HG02884 (cell line): ENCODE measurements at regions not wholly inside any gene's neighbourhood (a gene's known extent, or its start where the extent isn't known, plus 50 kb on each side); places are given as distances from the start of the nearest gene placed in this dataset.

ENCODE experiments used
- ATAC-seq: cut with Tn5 transposase; IDR thresholded peaks from one replicate; pipeline ENCODE4 v1.9.1; 2021; ENCODE audit warnings: mild to moderate bottlenecking, moderate library complexity; ENCODE audit not compliant: unreplicated experiment

DNA sequence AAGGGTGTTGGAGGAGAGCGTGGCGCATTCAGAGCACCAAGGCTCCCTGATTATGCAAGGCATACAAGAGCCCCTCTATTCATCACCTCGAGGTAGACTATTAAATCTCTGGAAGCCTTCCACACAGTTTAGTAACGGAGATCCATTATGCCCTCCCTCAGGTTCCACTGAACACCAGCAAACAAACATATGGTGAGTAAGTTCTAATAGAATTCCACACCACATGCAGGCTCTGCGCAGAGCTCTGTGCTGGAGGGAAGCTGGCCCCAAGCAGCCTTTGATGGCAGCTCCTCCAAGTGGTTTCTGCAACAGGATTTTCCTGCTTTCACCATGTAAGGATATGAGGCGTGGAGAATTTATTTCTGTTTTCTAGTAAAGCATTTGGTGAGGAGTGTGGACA lies 238.6 kb downstream of the C1D start:
- no peak for ATAC-seq

DNA sequence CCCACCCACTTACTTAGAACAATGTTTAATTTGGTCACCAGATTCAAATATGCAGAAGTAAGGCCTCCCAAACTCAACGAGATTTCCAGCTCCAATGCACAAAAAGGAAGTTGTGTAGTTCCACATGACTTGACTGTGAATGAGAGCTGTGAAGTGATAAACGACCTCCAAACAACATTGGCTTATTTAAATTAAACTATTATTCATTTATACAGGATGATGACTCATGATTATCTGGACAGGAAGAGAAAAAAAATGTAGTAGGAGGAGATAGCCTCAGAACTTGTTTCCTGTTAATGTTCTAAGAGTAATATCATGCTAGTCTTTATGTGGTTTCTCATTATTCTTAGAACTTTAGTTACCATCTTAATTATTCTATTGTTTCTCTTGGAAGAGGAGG lies 237.3 kb downstream of the C1D start:
- ATAC-seq, result no peak

DNA sequence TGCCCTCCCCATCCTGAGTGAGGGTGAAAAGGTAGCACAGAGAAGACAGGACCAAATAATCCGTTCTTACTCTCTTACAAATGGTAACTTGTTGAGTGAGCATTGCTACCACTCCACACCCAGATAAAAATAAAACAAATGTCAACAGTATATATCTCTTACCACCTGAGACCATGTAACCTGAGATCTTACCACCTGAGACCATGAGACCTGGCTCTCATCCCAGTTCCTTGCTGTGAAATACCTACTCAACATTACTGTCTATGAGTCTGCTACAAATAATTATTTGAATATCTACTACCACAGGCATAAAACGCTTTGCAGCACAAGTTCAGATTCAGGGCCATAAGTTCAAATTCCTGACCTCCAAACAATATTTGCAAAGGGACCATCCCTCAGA lies 234.7 kb downstream of the C1D start:
- no peak for ATAC-seq

DNA sequence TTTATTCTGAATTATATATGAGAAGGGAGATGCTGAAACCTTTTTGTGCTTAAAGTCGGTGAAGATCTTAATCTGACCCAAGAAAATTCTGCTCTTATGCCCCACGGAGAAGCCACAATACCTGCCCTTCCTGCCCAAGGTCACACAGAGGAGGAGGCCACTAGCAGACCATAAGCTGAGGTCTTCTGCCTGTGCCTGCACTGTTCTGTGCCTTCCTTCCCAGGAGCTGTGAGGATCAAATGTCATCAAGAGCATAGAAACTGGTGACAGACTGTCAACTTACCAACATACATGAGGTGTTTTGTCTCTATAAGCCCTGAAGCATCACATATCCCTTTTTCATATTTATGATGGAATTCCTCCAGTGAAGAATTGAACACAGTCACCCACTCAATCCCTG lies 233.3 kb downstream of the C1D start:
- ATAC-seq, result no peak

DNA sequence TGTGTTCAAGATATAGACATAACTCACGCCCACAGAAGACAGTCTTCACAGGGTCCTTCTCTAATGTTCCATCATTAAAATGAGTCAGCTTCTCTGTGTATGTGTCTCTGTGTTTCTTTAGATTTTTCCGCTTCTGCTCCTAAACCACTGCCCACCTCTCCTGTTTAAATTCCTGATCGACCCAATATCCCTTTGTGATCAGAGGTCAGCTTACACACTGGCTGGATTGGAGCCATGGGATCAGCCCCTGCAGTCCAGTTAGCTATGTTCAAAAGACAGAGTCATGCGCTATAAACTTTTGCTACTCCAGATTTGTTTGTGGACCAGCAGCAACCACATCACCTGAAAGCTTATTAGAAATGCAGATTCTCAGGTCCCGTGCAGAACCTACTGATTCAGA lies 229.2 kb downstream of the C1D start:
- no peak for ATAC-seq

DNA sequence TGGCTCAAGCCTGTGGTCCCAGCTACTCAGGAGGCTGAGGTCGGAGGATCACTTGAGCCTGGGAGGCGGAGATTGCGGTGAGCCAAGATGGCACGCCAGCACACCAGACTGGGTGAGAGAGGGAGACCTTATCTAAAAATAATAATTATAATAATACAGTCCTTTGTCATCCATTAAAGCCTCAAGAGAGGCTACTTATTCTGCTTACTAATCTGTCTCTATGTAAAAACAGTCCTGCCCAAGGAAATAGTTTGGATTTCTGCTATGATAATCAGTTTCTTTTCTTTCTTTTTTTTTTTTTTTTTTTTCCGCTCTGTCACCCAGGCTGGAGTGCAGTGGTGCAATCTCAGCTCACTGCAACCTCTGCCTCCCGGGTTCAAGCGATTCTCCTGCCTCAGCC lies 228.3 kb downstream of the C1D start:
- ATAC-seq, result no peak

DNA sequence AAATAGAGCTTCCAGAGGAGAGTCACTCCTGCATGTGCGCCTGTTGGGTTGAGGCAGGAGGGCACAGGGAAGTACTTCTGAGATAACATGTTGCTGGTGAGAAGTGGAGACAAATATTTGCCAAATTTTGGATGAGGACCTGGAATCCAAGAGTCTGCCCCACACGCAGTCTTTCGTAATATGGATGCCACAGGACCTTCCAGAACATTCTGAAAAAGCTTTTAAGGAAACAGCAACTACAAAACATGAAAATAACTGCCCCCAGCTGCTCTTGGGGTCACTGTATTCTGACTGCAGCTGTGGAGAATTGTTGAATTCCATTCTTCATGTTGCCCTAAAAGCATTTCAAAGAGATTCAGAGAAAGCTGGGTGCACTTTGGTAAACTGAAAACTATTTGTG lies 227.5 kb downstream of the C1D start:
- ATAC-seq, result no peak

DNA sequence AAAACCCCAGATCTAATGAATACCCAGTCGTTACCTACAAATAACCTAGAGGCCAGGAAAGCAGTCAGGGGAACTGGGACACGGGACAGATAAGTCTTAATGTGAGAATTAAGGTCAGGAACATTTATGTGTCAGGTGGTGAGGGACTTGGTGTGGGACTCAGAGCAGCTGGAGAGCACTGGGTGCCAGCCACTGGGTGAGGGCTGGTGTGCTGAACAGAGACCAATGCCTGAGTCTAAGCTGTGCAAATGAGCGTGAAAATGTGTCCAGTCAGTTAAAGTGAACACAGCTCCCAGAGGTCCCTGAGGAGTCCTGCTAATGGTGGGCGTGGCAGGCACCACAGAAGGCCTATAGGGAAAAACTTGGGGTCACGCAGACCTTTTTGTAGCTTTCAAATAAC lies 225.9 kb downstream of the C1D start:
- ATAC-seq, result no peak

DNA sequence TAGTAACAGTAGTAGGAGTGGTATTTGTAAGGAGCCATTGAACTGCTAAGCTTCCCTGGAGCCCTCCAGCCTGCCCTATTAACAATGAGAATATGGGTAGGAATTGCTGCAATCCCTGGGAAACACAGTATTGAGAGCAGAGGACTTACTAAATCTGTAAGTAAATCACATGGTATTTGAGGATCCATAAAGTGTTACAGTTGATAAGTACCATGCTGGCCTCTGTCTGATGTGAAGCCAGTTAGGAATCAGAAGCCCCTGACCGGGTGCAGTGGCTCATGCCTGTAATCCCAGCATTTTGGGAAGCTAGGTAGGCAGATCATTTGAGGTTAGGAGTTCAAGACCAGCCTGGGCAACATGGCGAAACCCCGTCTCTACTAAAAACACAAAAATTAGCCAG lies 224.6 kb downstream of the C1D start:
- no peak for ATAC-seq

DNA sequence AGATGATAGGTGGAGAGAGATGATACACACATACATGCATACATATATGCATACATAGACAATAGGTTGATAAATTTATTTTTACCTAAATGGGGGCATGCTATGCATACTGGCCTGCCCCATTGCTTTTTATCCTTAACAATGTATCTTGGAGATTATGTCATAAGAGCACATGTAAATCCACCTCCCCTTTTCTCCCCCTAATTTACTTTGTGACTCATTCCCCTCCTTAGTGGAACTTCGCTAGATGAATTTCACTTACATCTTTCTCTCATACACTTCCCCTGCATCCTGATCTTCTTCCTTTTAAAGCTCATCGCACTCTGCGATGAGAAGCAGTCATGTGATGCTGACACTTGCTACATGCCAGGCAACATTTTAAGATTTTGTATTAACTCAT lies 223.6 kb downstream of the C1D start:
- ATAC-seq, result no peak

DNA sequence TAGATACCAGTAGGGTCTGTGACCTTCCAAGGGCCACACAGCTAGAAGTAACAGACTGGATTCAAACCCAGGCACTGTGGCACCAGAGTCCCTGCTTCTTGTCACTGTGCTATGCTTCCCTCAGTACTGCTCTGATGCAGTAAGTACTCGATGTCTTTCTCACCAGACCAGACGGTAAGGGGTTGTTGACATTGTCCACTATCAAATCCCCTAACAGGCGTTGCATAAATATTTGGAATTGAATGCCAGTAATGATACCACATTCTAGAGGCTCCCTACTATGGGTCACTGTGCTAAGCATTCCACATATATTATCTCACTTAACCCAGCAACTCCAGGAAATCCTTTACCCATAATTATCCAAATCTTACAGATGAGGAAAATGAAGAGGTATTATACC lies 223.1 kb downstream of the C1D start:
- ATAC-seq, result no peak

DNA sequence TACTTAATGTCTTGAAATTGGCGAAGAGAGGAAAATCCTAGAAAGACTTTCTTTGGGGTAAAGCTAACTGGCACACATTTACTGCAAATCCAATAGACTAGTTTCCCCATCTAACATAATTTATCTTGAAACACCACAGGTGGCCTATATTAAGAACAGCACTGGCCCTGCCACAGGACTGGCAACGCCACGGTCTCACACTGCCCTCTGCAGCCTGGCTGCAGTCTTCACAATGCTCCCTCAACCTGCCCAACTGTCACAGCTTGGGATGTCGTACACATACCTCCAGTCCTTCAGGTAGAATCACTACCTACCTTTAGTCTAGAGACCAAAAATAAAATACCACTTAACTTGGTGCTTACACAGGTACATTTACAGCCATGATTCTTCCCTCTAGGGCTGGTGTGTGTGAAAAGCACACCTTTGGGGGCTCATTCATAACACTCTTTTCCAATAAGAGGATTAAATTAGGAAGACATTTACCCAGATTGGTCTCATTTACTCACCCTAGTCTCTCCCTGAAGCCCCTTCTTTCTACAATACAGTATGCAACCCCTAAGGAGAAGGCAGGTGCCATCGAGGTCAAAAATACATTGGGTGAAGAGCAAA lies 222.2 kb downstream of the C1D start:
- ATAC-seq, result peak; percentile 90

DNA sequence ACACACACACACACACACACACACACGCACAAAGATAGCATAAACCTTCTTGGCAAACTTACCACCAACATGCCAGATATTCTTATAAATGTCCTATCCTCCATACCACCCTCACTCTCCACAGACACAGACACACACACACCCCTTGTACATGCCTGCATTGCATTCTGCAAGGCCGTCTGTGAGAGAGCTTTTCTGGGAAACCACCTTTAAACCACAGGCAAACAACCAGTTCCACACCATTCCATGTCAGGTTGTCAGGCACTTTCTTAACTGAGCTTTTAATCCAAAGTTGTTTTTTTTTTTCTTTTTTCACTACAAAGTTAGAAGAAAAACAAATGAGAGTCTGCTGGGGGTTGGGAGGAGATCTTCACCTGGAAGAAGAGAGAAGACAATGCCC lies 221.1 kb downstream of the C1D start:
- no peak for ATAC-seq

DNA sequence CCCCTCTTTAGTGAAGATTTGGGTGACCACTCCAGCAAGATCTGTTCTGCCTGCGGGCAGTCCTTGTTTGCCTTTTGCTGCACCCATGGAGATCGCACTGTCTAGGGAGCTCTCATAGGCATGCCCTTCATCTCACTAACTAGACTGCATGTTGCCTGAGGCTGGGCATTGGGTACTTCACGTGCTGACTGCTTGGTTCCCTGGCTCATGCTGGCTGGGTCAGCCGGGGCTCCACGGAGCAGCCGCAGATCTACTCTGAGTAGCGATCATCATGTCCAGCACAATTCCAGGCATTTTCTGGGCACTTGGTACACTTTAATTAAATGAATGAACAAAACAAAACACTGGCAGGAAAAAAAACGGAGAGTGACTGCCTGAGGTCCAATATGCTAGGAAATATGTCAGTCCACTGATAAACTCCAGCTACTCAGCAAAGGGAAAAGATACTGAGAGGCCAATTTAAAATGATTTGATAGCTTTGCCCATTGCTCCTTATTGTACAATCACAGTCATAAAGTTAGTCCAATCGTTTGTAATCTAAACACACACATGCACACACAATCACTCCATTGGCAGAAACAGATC lies 220.3 kb downstream of the C1D start:
- no peak for ATAC-seq

DNA sequence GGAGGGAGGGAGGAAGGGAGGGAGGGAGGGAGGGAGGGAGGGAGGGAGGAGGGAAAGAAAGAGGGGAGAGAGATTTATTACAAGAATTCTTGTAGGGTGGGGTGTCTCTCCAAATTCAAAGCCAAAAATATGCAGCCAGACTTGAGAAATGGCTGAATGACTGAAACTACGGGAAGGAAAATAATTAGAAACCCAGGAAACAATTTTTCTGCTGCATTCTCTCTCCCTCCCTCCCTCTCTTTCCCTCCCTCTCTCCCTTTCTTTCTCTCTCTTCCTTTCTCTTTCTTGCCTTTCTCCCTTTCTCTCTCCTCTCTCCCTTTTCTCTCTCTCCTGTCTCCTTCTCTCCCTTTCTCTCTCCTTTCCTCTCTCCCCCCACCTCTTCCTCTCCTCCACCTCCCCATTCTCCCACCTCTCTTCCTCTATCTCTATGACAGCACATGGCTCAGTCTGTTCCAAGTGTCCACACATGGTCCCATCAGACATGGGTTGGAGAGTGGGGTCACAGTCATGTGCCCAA lies 218.7 kb downstream of the C1D start:
- no peak for ATAC-seq

DNA sequence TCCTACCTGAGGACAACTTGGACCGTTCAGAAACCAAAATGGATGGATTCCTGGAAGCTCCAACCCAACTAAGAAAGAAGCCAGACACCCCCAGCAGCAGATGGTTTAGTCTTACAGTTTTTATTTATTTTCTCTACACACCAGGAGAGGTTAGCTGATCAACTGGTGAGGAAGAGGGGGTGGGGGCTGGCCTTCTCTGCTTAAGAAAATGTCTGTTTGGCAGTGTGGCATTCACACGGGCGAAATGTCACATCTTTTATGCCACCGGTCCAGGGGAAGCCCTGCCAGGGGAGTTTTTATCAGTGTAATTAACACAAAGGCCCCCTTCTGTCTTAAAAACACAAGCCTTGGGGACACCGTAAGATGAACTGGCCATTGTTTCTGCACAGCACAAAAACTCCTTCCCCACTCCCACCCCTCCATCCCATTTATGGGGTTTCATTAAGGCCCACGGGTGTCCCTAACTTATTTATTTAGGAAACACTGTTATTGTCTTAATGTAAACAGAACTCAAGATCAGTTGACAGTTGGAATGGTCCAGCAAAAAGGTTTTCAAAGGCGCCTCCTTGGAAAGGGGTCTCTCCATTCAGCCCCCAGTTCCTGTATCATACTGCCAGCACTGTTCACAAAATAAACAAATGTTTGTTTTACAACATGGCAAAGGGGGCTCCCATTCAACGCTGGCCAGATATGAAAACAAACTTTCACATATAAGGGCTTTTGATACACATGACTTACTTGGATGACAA lies 217.0 kb downstream of the C1D start:
- ATAC-seq, result no peak

DNA sequence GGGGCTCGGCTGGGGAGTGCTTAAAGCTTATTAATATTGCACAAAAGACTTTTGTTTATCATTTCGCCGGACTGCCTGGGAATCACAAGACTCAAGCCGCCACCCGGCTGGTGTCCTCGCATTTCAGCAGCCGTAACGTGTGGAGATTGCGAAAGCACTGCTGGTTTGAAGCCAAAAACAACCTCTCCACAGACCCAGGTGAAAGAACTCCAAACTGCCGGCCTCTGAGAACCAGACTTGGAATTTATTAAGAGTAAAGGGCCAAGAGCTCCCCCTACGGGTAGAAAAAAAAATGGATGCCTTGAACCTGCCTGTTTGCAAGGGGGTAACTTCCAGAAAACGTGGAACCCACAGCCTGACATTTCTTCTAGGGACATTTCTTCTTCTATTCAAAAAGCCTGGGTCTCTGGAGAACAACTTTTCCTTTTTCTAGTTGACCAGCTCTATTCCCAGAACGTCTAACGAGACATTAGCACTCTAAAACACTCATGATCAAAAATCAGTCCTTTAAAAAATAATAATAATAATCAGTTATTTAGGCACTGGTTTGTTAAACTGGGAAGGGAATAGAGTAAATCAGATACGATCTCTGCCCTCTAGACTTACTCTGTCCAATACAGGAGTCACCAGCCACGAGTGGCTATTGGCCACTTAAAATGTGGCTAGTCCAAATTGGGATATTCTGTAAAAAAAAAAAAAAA lies 216.3 kb downstream of the C1D start:
- ATAC-seq, result peak; percentile 68

DNA sequence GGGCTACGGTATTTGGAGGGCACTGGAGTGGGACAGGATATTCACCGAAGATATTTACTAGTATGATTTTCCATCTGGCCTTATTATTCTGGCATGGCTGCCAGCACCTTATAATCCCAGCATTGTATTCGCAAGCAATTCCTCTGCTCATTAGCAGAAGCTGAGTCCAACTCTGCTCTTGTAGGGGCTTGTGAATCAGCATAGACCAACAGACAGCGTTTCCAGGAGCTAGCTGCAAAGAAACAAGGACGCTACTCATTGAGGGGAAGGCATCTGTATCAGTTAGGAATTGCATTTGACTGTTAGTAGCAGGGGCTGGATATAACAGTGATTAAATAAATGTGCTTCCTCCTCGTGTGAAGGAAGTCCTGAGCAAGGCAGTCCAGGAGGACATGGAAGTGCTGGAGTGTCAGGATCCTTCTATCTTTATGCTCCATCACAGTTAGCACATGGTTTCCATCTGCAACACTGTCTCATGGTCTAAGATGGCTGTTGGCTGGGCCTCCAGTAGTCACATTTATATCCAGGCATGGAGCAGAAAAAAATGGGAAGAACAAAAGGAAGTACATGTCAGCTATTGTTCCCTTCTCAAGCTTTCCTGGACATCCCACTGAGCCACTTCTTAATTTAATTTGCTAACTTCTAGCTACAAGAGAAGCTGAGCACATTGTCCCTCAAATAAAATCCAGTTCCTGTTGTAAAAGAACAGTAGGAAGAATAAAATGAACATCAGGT lies 214.1 kb downstream of the C1D start:
- ATAC-seq, result no peak

DNA sequence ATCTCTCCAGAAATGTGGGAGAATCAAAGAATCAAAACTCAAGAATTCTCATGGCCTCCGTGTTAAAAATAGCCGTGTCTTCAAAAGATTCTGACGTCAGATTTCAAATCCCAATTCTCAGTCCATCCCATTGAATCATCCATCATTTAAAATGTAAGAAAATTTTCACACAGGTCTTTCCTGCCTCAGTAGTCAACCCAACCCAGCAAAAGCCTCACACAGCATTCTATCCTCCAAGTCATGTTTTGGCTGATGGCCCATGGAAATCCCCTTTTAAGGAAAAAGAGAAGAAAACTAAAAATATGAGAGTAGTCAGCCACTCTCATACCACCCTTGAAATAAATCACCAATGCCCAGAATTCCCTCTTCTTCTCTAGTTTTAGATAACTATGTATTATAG lies 211.8 kb downstream of the C1D start:
- no peak for ATAC-seq

DNA sequence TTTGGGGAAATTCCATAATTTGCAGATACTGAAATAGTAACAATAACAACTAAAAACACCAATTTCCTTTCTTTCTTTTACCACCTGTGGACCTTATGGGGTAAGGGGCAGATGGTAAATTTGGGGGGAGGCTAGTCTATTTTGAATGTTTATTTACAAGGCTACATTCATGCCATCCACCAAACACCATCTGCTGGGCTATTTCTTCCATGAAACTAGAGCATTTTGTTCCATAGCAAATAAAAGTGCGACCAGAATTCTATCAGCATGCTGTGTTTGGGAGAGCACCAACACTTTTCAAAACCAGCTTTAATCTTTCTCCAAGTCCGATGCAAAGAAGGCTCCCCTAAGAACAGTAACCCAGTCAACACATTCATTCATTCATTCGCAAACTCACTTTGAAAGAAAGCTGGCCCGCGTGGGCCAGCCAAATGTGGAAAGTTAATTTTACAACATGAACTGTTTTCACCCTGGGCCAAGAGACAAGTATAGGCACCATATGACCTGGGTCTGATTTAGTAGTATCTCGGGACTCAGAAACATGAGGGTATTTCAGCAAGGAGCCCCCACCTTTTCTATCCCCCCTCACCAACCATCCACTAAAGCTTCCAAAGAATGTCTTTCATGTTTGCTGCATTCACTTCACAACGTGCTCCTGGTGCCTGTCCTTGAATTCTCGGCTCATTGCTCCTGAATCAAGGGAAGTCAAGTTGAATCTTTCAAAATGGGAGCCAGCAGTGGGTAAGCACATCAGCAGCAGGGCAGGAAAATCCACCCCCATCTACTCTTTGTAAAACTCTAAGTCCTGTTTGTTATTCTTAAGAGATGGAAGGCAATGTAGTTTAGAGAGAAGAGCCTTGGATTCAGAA lies 210.6 kb downstream of the C1D start:
- ATAC-seq, result no peak
